ENCODE measurements at regions not wholly inside any gene's neighbourhood (a gene's known extent, or its start where the extent isn't known, plus 50 kb on each side); places are given as distances from the start of the nearest gene placed in this dataset.

- TF ChIP-seq CTCF (IDR thresholded peaks at IDR 0.05) (no peak), POLR2A (IDR thresholded peaks at IDR 0.05) (no peak), EP300 (IDR thresholded peaks at IDR 0.05; ENCODE audit: low read depth) (no peak)
Measured at GRCh38 chr11:42913731-42914130, 398.1 kb upstream of the API5 start.

Data from transverse colon (tissue), 3 donors.